ENCODE measurements at regions not wholly inside any gene's neighbourhood (a gene's known extent, or its start where the extent isn't known, plus 50 kb on each side); places are given as distances from the start of the nearest gene placed in this dataset.
A peak's percentile ranks its signal among the peaks of the same experiment; 100 is the strongest.
"Not testable (repeated sequence)": the region's sequence is repeated elsewhere in the genome, so short reads cannot be mapped to it uniquely, and the experiment has no call there.

DNA sequence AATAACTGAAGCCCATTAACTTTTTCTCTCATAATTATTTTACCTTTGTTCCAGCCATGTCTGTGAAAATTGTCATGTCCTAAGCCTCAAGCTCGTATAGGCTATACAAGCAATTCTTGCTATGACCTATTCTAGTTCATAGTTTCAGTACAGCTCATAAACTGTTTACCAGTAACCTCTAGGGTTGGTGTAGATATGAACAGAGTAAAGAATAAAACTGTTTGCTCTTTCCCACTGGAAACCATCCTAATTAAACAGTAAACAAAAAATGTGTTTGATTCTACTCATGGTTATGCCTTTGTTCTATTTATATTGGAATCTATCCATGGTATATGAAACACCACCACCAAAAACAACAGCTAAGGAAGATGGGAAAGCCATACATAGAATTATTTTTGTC is 1444.0 kb upstream of the PCDH7 start:
- DNase-seq: no peak

DNA sequence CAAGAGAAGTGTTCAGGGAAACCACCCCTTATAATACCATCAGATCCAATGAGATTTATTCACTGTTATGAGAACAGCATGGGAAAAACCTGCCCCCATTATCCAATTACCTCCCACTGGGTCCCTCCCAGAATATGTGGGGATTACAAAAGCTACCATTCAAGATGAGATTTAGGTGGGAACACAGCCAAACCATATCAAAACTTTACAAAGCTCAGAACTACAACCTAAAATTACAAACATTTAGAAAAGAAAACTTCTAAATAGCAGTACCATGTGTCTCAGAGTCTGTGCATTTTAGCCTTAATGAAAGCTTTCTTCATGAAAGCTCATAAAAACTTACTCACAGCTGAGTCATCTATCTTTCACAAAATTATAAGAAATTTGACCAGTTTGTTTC is 1442.8 kb upstream of the PCDH7 start:
- no peak for DNase-seq

DNA sequence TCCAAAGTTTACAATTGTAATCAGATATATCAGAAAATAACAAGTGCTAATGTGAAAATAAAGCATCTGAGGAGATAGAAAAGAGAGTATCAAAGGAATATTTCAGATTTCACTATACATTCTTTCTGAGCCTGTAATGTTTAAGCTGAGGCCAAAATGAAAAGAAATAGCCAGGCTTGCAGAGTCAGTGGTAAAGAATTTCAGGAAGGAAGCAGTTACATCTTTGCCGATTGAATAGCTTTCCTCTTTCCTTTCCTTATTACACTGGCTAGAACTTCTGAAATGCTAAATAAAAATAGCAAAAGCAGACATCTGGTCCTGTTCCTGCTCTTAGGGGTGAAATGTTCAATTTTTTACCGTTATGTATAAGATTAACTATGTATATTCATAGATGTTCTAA is 1441.6 kb upstream of the PCDH7 start:
- no peak for DNase-seq

DNA sequence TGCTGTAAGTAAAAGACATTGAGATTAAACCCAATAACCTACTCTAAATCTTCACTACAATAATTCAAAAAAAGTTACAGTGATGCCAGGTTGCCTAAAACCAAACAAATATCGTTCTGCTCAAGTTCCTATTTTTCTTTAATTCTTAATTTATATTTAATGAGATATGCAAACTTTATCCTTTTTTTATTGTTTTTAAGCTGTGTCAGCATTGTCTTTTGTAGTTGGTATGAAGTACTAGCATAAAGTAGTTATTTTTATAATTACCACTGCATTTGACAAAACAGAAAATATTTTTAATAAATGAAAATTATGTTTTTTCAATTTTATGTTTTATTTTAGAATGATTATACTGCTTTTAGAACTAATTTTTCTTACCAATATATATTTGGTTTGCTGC is 1431.1 kb upstream of the PCDH7 start:
- DNase-seq: no peak

DNA sequence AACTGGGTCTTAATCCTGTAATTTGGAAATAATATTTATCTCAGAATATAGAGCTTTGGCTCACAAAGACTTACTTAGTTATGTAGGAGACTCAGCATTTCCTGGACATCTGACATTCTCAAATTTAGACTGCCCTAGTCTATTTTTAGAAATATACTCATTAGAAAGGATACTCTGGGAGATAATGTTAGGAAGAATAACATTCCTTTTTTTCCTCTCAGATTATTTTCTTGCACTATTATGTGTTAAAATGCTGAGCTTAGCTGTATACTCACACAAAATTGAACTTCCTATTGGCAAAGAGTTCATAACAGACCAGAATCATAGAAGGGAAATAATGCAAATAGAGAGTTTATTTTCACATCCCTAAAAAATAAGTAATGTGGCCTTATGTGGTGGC is 1424.9 kb upstream of the PCDH7 start:
- DNase-seq: no peak

DNA sequence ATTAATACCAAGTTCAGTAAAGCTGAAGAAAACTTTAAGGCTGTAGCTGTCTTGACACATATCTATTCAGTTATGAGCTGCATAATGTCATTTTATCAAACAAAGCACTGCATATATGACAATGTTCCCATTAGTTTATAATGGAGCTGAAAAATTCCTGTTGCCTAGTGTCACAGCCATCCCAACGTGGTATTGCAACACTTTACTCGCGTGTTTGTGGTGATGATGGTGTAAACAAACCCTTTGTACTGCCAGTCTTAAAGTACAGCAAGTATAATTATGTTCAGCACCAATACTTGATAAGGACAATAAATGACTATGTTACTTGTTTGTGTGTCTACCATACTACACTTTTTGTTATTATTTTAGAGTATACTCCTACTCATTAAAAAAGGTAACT is 1415.6 kb upstream of the PCDH7 start:
- no peak for DNase-seq

DNA sequence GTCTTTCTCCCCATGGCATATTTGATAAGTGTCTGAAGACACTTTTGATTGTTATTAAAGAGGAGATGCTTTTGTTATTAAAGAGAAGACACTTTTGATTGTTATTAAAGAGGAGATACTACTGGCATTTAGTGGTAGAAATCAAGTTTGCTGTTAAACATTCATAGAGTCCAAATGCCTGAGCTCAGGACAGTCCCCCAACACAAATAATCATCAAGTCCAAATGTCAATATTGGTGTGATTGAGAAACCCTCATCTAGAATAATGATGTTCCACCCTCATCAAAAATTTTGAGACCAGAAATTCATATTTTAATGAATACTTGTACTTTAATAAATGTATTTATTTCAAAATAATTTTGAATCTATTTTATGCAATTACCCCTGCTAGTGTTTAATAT is 1412.9 kb upstream of the PCDH7 start:
- no peak for DNase-seq

DNA sequence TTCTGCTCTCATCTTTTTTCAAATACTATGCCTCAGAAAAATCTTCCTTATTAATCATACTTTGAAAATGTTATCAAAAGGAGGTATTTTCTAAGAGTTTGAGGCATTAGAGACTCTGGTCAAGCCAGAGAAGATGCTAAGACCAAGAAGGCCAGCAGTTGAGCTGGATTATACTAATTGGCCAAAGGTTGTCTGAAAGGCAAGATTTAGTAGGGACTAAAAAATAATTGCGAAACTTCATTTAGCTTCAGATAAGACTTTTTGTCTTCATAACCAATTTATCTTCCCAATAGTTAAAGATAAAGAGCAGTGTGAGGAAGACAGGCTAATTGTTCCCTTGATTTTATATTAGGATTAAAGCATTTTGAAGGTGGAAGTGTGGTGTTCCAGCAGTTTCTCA is 1412.4 kb upstream of the PCDH7 start:
- DNase-seq: no peak

DNA sequence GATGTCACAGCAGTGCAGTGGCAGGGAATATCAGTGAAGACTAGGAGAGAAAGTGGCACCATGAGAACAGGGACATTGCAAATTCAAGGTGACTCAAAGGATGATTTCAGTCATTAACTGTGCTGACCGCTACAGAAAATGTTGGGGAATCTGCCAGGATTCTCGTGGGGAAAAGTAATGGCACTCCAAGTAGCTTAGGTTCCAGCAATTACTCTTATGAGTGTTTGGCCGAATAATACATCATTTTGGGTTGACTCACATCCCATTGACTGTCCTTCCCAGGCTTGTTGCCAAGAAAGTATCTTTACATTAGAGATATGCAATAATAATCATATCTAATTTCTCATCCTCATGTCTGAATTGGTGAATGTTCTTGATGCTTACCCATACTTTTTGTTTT is 1411.1 kb upstream of the PCDH7 start:
- no peak for DNase-seq

DNA sequence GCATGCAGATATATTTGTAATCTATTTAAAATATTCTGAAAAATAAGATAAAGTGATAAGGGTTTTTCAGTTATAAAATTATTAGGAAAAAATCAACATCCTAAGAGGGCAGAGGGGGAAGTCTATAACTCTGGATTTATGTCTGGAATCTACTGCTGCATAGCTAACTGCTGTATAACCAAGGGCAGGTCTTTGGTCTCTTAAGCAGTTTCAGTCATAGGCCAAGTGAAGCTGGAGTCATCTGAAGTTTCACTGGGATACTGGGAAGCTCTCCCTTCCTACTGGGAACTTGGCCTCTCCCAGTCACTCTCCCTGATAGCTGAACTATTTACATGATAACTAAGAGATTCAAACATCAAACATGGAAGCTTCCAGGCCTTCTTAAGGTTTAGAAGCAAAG is 1409.9 kb upstream of the PCDH7 start:
- no peak for DNase-seq

DNA sequence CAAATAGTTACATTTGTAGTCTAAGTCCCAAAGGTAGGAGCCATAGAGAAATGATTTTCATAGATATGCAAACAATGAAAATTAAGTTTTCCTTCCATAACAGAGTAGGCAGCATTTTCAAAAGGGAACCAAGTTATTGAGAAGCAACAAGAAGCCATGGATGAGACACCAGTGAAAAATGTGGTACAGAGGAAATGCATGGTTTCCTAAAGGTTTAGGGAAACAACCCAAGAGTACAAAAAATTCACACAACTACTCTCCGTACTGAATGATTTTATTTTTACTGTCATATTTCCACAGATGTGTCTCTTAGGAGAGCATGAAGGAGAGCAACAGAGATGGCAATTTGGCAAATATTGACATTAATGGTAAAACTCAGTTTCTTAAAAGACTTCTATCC is 1408.9 kb upstream of the PCDH7 start:
- no peak for DNase-seq

DNA sequence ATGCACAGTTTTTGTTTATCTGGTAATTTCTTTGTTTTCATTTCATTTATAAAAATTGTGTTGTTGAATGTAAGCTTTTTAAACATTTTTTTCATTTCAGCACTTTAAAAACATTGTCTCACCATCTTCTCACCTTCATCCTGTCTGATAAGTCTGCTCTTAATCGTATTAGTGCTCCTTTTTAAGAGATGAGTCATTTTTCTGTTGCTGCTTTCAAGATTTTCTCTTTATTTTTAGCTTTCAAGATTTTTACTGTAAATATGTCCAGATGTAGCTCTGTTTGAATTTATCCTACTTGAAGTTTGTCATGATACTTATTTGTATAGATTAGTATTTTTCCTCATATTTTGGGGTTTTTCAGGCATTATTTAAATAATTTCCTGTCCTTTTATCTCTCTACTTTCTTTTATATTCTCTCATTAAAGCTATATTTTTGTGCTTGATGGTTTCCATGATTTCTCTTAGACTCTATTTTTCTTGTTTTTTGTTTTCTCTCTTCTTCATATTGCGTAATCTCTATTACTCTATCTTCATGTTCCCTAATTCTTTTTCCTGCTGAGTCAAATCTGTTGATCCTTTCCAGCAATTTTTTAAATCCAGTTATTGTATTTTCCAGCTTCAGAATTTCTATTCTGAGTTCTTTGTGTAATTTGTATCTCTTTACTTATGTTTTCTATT is 1400.4 kb upstream of the PCDH7 start:
- no peak for DNase-seq

DNA sequence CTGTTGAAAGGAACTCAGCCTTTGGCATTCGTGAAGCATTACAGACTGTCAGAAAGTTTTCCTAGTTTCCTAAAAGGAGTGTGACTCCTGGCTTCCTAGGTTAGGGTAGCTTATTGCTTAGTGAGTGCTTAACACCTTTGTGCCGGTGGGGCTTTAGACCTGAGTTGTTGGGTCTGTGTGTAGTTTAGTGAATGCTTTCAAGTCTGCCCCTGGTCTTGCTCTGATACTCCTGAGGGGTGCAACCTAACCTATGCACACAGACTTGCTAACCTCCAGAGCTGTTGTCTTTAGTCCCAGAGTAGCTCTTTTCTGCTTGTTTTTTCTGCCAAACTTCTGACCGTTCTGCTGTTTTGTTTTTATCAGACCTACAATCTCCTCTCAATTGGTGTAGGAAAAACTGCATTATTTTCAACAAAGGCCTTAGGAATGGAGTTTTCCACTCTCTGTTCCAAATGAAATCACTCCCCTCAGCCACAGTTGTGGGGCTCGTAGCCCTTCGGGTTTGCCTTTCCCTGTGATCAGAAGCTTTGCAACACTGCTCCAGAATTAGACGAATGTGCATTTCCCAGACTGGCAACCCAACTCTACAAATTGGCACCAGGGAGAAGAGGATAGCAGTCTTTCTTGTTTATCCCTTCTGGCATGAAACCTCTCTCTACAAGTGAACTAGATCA is 1399.1 kb upstream of the PCDH7 start:
- DNase-seq: no peak

DNA sequence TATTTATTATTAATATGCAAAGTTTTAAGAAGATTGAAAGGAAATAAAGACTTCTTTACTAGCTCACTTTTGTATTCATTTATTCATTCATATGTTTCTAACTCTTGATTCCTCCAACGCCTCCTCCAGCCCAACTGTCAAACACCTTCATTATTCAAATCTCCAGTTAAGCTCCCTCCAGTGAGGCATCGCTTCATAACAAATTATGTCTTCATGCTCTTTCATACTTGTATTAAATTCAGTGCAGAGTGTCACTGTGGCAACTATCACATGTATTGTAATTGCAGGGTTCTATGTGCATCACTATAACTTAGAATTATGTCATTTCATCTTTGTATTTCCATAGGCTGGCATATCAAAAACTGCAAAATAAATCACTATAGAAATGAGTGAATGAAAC is 1394.2 kb upstream of the PCDH7 start:
- DNase-seq: no peak

DNA sequence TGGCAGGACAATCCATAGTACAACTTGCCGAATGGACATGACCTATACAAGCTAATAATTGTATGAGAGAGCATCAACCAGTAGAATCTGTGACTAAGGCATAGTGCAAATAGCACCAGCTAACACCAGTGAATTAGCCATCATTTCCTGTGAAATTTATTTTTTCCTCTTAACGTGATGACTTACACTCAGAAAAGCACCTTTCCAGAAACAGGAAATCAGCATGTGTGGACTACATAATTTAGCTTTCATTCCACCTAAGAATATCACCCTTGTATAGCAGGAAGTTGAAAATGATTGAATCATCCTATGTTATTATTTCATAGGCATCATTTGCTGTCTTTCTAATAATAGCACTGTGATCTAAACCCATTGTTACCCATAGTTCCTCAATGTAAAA is 1393.4 kb upstream of the PCDH7 start:
- no peak for DNase-seq

DNA sequence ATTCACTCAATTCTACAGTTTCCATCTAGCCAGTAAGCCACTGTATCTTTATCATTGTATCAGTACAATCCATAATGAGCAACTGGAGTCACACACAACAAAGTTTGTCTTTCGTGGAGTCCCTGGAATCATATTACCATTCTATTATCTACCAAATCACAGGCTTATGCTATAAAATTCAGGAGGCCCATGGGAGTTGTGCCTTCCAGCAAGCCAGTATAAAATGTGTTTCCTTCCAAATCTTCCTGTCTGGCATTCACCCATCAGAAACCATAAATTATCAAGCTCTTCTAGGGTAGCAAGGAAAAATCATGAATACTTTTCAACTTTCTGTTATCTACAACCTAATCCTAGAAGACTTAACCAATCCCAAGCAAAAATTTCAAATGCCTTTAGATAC is 1383.3 kb upstream of the PCDH7 start:
- DNase-seq: no peak

DNA sequence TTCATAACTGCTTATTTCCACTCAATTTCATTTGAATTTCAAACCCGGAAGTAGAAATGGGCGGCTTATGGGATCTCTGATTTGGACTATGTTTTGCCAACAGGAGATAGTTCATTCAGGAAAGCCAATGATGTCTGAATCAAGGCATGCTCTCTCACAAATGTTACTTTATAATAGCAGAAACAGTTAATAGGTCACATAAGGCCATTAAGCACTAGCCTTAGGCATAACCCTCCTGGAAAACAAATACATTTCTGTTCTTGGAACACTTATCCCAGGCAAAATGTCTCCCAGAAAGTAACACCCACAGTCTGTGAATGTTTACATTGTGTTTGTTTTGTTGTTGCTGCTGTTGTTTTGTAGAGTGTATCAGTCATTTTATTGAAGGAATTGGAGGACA is 1347.2 kb upstream of the PCDH7 start:
- no peak for DNase-seq

DNA sequence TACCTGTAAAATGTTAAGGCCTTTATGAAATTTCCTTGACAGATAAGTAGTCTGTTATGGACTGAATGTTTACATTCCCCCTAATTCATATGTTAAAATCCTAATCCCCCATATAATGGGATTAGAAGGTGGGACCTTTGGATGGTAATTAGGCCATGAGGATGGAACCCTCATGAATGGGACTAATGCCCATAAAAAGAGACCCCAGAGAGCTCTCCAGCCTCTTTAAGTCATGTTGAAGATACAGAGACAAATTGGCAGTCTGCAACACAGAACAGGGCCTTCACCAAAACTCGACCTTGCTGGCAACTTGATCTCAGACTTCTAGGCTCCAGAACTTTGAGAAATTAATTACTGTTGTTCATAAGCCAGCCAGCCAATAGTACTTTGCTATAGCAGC is 1344.5 kb upstream of the PCDH7 start:
- DNase-seq: no peak

DNA sequence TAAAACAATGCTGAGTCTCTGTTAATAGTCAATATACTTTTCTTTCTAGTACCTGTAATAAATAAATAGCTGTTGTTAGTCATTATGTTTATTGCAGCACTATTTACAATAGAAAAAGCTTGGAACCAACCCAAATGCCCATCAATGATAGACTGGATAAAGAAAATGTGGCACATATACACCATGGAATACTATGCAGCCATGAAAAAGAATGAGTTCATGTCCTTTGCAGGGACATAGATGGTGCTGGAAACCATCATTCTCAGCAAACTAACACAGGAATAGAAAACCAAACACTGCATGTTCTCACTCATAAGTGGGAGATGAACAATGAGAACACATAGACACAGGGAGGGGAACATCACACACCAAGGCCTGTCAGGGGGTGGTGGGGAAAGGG is 1341.9 kb upstream of the PCDH7 start:
- not testable (repeated sequence) for DNase-seq

DNA sequence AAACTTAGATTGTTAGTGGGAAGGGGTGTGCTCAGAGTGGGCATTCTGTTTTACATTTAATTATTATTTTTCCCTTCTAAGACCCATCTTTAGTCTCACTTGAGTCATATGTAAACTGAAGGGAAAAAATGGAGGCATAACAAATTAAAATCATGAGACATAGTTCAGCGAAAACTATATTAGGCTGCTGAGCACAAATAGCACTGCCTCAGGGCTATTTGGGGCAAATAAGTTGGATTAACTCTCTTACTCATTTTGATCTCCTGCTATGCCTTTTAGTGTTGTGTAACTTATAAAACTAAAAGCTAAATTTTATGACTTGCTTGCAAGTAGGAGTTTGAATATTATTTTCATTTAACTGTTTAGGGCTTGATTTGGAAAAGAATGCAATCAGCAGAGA is 1329.2 kb upstream of the PCDH7 start:
- no peak for DNase-seq

DNA sequence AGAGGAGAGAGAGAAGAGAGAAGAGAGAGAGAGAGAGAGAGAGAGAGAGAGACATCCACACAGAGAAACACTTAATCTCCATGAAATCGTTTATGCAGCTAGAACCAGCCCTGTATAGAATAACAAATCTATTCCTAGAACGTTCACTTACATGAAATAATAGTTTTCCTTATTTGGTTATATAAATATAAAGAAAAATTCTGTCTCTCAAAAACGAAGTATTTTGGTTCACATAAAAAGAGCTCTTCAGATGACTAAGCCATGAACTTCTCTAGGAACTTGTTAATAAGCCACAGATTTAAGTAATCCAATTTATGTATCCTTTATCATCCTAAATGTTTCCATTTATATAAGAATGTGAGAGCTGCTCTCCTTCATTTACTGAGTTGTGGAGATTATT is 1315.1 kb upstream of the PCDH7 start:
- no peak for DNase-seq

DNA sequence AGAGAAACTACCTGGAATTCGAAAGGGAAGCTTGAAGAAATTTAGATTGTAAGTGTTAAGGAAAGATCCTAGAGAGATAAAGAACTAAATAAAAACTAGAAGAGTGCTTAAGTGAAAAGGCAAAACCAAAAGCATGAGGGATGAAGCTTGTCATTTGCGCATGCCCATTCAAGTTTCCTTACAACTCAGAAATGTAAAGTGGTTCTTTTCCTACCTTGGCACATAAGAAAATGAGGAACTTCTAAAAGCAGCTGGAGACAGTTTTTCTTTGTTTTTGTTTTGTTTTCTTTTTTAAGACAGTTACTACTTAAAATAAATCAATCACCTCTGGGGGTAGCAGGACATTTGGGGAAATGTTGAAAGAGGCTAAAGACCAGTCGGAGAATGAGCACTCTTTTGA is 1304.4 kb upstream of the PCDH7 start:
- DNase-seq: no peak

DNA sequence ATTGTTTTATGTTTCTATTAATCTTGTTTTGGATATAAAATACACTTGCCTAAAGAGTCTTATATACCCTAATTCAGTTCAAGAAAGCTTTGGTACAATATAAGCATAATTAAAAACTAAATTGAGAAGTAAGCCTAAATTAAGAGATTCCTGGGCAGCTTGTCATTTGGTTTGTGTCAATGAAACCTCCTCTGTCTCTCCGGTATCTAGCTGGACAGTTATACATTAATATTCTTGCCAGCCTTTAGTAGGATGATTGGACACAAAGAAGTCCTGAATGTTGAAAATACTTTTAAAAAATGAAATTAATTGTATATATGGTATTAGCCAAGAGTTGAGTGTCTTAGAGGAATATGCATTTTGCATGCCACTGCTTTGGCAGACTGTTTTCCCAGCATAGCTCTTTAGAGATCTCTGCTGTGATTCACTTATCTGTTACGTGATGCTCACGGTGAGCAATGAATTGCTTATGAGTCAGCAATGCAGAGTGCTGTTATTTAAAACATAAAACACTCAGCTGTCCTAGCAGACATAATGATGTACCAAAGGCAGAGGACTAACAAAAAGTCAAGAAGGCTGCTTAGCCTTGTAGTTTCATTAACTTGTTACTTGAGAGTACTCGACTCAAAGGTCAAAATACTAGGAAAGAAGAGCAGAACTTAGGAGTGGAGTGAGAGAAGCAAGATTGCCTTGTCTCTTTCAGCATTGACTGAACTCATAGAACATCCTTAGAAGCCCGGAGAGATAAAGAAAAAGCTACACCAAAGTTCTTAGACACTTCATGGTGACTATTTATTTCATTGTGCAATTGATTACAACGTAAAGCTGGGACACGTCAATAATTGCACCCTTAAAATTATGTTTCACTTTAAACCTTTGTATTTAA is 1296.1 kb upstream of the PCDH7 start:
- peak; percentile 48 for DNase-seq

DNA sequence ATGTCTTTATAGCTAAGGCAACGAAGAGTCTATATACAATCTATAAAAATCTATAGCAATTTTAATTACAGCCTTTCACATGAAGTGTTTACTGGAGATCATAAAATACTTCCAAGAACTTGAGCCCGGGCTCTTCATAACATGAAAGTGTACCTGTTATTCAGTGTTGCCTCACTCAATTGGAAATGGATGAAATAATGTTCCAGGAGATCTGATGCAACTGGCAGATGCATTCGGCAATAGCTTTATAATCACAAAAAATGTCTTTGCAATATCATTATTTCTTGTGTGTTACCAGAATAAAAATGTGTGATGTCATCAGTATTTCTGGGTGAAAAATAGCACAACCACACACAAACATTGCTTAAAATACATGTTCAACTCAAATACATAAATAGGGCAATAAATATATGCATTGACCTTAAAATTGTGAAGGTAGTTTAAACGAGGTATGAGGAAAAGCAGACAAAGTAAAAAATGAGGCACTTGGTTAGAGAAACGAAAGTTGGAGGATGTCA is 1266.8 kb upstream of the PCDH7 start:
- DNase-seq: no peak
